Activated CD4-positive, alpha-beta T cell treated with anti-CD3 and anti-CD28 coated beads, Interleukin-2, amount 50 U/mL, for 16 hours (primary cell): ENCODE measurements at regions not wholly inside any gene's neighbourhood (a gene's known extent, or its start where the extent isn't known, plus 50 kb on each side); places are given as distances from the start of the nearest gene placed in this dataset.
"Not testable (repeated sequence)": the region's sequence is repeated elsewhere in the genome, so short reads cannot be mapped to it uniquely, and the experiment has no call there.

Experiments
- DNase-seq: peaks from one replicate; pipeline ENCODE4 v3.0.0-alpha.2; 2020

- DNase-seq, result no peak
Observed at GRCh38 chr7:81527651-81528050, 242.2 kb downstream of the HGF start.

DNA sequence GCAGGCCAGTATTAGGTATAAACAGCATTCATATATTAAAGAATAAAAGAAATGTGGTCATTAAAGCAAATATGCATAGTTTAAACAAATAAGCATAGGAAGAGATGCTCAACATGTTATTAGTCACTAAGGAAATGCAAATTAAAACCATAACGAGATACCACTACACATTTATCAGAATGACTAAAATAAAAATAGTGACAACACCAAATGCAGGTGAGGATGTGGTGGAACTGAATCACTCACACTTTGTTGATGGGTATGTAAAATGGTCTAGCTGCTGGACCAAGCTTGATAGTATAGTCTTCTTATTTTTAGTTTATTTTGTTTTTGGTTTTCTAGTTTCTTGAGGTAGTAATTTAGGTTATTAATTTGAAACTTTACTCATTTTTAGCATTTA, 242.9 kb downstream of the HGF start:
- no peak for DNase-seq

GRCh38 chr7:81525841-81526240, 244.0 kb downstream of the HGF start:
- no peak for DNase-seq

DNA sequence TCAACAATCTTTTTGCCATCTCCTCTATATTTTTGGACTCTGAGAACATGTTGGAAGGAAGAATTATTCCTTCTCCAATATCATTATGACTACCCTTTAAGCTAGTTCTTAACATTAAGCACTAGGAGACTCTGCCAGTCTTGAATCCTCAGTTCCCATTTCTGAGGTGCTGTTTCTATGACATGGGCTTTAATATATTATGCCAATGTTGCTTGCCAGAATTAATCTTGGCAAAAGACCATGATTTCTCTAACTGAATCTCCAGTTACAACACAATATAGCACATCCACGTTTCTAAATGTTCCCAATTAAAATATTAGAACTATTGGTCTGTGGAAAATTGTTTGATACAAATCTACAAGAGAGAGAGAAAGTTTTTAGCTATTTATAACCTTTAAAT, 250.0 kb downstream of the HGF start:
- no peak for DNase-seq

- DNase-seq, result no peak
Observed at GRCh38 chr7:81516898-81517297, 252.9 kb downstream of the HGF start.

DNA sequence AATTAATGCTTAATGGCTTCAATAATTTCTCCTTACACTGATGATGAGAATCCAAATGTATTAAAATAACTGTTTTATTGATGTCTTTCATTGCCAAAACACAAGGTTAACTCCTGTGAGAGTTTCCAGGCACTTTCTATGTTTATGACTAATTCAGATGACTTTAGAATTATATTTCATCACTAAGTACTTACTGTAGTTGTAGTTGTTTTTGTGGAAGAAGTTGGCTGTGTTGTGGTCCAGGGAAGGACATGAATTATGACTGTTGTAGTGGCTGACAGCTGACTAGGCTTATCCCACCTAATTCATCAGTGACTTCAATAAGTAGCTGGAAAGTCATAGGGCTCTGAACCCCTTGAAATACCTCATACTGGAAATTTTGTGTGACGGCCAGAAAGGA, 254.8 kb downstream of the HGF start:
- DNase-seq, result no peak

- DNase-seq, result no peak
Observed at GRCh38 chr7:81514546-81514945, 255.3 kb downstream of the HGF start.

DNA sequence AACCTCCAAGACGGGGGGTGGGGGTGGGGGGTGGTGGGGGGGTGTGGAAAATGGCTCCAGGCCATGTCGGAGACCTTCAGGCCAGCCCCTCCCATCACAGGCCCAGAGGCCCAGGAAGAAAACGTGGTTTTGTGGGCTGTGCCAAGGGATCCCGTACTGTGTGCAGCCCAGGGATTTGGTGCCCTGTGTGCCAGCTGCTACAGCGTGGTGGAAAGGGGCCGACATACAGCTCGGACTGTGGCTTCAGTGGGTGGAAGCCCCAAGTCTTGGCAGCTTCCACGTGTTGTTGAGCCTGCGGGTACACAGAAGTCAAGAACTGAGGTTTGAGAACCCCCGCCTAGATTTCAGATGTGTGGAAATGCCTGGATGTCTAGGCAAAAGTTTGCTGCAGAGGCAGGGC, 259.7 kb downstream of the HGF start:
- DNase-seq, result no peak

GRCh38 chr7:81507221-81507620, 262.6 kb downstream of the HGF start:
- no peak for DNase-seq

- DNase-seq, result no peak
Observed at GRCh38 chr7:81506609-81507008, 263.2 kb downstream of the HGF start.

DNA sequence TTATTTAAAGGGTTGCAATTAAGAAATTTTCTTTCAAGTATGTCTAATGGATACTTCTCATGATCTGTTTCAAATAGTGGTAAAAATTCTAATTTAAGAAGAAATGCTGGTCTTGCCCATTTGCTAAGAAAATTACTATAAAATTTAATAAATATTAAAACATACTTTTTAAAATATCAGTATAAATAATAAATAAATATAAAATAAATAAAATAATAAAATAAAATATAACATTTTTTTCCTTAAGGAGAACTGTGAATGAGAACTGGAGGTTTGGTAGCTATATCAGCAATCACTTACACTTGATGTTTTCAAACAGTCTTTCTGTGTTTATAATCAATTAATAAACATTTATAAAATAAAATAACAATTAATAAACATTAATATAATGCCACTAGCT, 266.1 kb downstream of the HGF start:
- no peak for DNase-seq

- no peak for DNase-seq
Observed at GRCh38 chr7:81503336-81503735, 266.5 kb downstream of the HGF start.

DNA sequence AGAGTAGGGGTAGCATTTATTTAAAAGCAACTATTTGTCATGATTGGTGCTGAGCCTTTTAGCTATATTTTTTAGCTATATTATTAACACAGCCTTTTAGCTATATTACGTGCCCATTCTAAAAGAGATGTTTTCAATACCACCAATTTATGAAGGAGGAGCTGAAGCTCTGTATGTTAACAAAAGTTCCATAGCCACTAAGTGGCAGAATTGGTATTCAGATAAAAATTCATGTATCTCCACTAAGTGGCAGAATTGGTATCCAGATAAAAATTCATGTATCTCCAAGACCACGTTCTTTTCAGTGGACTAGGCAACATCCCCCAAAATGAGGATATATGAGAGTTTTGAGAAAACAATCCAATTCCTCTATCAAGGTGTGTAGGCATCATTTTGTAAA, 268.6 kb downstream of the HGF start:
- DNase-seq, result no peak

- DNase-seq, result no peak
Observed at GRCh38 chr7:81500631-81501030, 269.2 kb downstream of the HGF start.

DNA sequence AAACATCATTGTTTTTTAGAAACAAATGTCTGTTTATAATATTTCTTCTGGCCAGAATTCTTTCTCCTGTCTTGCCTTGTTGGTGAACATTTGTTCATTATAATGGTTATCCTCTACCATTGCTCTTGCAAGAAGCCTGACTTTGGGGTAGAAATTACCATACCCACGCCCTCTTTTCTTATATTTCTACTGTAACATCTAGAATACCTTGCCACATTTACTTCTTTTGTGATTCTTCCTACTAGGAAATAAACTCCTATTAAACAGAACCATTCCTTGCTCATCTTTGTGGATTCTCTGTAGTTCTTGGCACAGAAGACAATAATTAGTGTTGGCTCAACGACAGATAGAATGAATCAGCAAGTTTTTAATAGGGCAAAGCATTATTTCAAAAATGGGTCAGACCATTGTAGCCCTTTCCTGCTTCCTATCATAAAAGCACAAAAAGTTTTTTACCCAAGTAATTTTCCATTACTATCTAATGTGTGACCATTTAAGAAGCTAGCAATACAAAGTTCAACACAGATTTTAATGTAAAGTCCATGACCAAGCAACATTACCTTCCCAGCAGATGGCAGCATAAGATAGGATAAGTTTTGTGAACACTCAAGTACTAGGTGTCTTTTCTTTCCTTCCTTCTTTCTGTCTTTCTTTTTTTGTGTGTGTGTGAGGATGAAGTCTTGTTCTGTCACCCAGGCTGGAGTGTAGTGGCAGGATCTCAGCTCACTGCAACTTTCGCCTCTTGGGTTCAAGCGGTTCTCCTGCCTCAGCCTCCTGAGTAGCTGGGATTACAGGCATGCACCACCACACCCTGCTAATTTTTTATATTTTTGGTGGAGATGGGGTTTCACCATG, 270.4 kb downstream of the HGF start:
- DNase-seq, result peak; percentile 16

DNA sequence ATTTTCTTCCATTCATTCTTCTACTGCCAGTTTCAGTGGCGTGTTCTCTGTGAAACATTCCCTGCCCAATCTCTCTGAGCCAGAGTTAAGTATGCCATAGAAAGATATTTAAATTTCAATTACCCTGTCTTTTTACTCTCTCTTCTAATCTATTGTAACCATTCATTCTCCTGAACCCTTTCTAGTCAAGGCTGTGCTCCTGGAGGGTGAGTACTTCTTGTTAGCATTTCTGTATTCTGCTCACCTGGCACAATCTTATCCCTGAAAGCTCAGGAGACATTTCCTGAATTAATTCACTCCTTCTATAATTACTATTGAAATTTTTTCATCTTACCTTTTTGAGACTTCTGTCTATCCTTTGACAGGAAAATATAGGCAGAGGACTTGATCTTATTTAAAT, 271.7 kb downstream of the HGF start:
- no peak for DNase-seq

GRCh38 chr7:81492910-81493309, 276.9 kb downstream of the HGF start:
- no peak for DNase-seq

GRCh38 chr7:81492240-81492639, 277.6 kb downstream of the HGF start:
- no peak for DNase-seq

GRCh38 chr7:81491573-81491972, 278.3 kb downstream of the HGF start:
- DNase-seq, result no peak

- DNase-seq, result no peak
Observed at GRCh38 chr7:81488210-81488609, 281.6 kb downstream of the HGF start.

DNA sequence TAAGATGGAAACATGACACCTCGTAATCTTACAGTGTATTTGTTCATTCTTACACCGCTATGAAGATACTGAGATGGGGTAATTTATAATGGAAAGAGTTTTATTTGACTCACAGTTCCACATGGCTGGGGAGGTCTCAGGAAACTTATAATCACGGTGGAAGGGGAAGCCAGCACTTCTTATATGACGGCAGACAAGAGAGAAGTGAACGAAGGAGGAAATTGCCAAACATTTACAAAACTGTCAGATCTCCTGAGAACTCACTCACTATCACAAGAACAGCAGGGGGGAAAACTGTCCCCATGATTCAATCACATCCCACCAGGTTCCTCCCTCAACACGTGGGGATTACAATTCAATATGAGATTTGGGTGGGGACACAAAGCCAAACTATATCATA, 282.3 kb downstream of the HGF start:
- DNase-seq, result no peak

DNA sequence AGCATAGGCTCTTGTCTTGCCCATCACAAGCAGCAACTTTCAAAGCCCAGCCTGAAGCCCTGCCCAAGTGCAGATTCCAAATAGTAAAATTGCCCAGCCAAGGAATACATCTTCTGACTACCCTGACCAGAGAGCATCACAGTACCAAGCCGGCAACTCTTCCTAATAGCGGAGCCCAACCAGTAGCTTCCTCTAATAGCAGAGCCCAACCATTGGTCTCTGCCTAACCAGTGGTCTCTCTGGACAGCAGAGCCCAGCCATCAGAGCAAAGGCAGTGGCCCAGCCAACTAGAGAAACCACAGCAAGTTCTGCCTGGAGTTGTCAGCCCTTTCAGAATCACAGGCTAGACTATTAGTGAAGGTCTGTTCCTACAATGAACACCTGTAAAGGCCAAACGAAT, 285.6 kb downstream of the HGF start:
- DNase-seq, result no peak

DNA sequence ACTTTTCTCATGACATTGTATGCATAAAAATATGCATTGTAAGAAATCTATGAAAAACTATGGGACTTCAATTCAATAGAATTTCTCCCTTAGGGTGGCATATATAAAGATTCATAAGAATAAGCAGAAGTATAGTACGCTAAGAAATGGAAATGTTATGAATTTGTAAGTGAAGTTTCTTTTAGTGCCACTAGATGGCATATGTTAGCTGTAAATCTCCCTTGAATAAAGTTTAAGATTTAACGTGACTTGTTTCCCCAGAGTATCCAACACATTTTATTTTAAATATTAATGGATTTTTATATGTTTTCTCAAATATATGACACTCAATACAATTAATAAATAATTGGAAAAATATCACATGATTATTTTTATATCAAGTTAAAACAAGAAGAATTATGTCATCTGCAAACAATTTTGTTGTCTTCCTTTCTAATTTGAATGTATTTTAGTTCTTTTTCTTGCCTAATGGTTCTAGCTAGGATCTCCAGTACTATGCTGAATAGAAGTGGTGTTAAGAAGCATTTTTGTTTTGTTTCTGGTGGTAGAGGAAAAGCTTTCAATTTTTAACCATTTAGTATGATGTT, 287.2 kb downstream of the HGF start:
- peak; percentile 9 for DNase-seq

- no peak for DNase-seq
Observed at GRCh38 chr7:81478664-81479063, 291.2 kb downstream of the HGF start.

DNA sequence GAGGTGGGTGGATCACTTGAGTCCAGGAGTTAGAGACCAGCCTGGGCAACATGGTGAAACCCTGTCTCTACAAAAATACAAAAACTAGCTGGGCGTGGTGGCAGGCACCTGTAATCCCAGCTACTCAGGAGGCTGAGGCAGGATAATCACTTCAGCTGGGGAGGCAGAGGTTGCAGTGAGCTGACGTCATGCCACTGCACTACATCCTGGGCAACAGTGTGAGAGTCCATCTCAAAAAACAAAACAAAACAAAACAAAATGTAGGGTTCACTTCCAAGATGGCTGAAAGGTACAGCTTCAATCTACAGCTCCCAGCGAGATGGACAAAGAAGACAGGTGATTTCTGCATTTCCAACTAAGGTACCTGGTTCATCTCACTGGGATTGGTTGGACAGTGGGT, 291.6 kb downstream of the HGF start:
- DNase-seq, result not testable (repeated sequence)
